HepG2 (cell line): ENCODE measurements at regions not wholly inside any gene's neighbourhood (a gene's known extent, or its start where the extent isn't known, plus 50 kb on each side); places are given as distances from the start of the nearest gene placed in this dataset.

Experiments used
- ATAC-seq: fragments of 200-7000 bp; cut with Tn5 transposase; 3 replicates; pipeline ENCODE4 v1.9.1; 2020; ENCODE audit warnings: mild to moderate bottlenecking, moderate library complexity
- BruUV-seq: library from RNA; stranded (reverse); fragments of 400-500 nt; replicated peaks from 2 replicates; lab custom pipeline; 2021; lab: Mats Ljungman, UMichigan
- CTCF ChIA-PET: fragments of 300-600 bp; formaldehyde crosslinking; extraction: SDS; loops from one replicate; lab custom pipeline; 2021; ENCODE audit warnings: low total read pairs, inconsistent platforms, low intra/inter-chr PET ratio; lab: Yijun Ruan, JAX
- POLR2A ChIA-PET: fragments of 350-600 bp; sonication (Branson Sonifier 250); formaldehyde crosslinking; loops from one replicate; lab custom pipeline; 2020; ENCODE audit warnings: antibody characterized with exemption, inconsistent platforms; lab: Yijun Ruan, JAX
- DNase-seq: peaks from one replicate; pipeline ENCODE4 v3.0.0-alpha.2; 2015; ENCODE audit warnings: low spot score
- FAIRE-seq: peaks from 3 replicates; lab custom pipeline; 2011; peaks lifted over from hg19 to GRCh38; lab: Jason Lieb, UNC
- H2AFZ ChIP-seq: one replicate; pipeline ENCODE4 v1.6.1; 2011; ENCODE audit warnings: low read length, inconsistent platforms
- H3K27ac ChIP-seq: fragments of 300-600 bp; 3 replicates; pipeline ENCODE4 v1.8.0; 2011; ENCODE audit warnings: mixed run types, mild to moderate bottlenecking, mixed read lengths, low read length, inconsistent platforms; ENCODE audit not compliant: insufficient read depth; ENCODE audit errors: extremely low read length
- H3K27me3 ChIP-seq, 2 experiments: fragments of 200-600 bp in 1 of 2; 2 replicates in 1 of 2; 3 replicates in 1 of 2; pipeline versions ENCODE4 v1.6.0 to v1.8.0; 2011; ENCODE audit warnings: low read length in 2 of 2, mild to moderate bottlenecking in 2 of 2, moderate library complexity in 2 of 2, inconsistent platforms in 1 of 2; ENCODE audit not compliant: insufficient read depth in 2 of 2, control insufficient read depth in 1 of 2
- H3K36me3 ChIP-seq, 2 experiments: fragments of 200-600 bp in 1 of 2; replicated peaks in 1 of 2; 2 replicates in 1 of 2; 3 replicates in 1 of 2; pipeline versions ENCODE4 v1.5.1 to v1.8.0; 2011; ENCODE audit warnings: low read length in 2 of 2, inconsistent platforms in 1 of 2; ENCODE audit not compliant: insufficient read depth in 2 of 2, control insufficient read depth in 1 of 2
- H3K4me1 ChIP-seq: 2 replicates; pipeline ENCODE4 v1.5.1; 2012; ENCODE audit warnings: low read length, inconsistent platforms; ENCODE audit not compliant: insufficient read depth
- H3K4me2 ChIP-seq: 2 replicates; pipeline ENCODE4 v1.6.0; 2011; ENCODE audit warnings: low read depth, low read length, inconsistent platforms
- H3K4me3 ChIP-seq, 3 experiments: fragments of 200-600 bp in 1 of 3; sonication (generic), shearing (Covaris generic) in 1 of 3; replicated peaks in 1 of 3; 2 replicates each; pipeline ENCODE4 v1.5.1; 2011 to 2016; ENCODE audit warnings: low read length in 3 of 3, inconsistent platforms in 2 of 3, low read depth in 2 of 3, mild to moderate bottlenecking in 2 of 3, control low read depth in 1 of 3, mixed read lengths in 1 of 3; ENCODE audit not compliant: insufficient read depth in 1 of 3
- H3K79me2 ChIP-seq: one replicate; pipeline ENCODE4 v1.6.1; 2011; ENCODE audit warnings: low read length, inconsistent platforms; ENCODE audit not compliant: insufficient read depth
- H3K9ac ChIP-seq: 2 replicates; pipeline ENCODE4 v1.6.0; 2011; ENCODE audit warnings: mild to moderate bottlenecking, low read depth, low read length, inconsistent platforms; ENCODE audit not compliant: insufficient read depth
- H3K9me3 ChIP-seq: 2 replicates; pipeline ENCODE4 v1.5.1; 2012; ENCODE audit warnings: mild to moderate bottlenecking, low read length
- H4K20me1 ChIP-seq: 2 replicates; pipeline ENCODE4 v1.6.0; 2011; ENCODE audit warnings: inconsistent platforms, mild to moderate bottlenecking, low read length, moderate library complexity; ENCODE audit not compliant: insufficient read depth
- BCLAF1 ChIP-seq: fragments of 450-650 bp; IDR thresholded peaks from 2 replicates; pipeline ENCODE4 v1.6.1; 2017; ENCODE audit warnings: mild to moderate bottlenecking
- HOXA3 ChIP-seq: sonication (generic); formaldehyde crosslinking; IDR thresholded peaks from 2 replicates; pipeline ENCODE4 v1.5.0; 2020; ENCODE audit warnings: missing genetic modification reagents
- MIXL1 ChIP-seq: IDR thresholded peaks from 2 replicates; pipeline ENCODE4 v1.6.1; 2016
- NR2F6 ChIP-seq, 2 experiments: IDR thresholded peaks; 2 replicates each; pipeline ENCODE4 v1.6.1; 2016; ENCODE audit warnings: antibody characterized with exemption in 1 of 2, mild to moderate bottlenecking in 1 of 2
- PLRG1 ChIP-seq: fragments of 450-650 bp; conservative IDR thresholded peaks from 2 replicates; pipeline ENCODE4 v1.6.1; 2016
- RARA ChIP-seq: IDR thresholded peaks from 2 replicates; pipeline ENCODE4 v1.6.1; 2016; ENCODE audit warnings: missing genetic modification reagents, missing compliant biosample characterization
- SCMH1 ChIP-seq: sonication (generic); formaldehyde crosslinking; IDR thresholded peaks from 2 replicates; pipeline ENCODE4 v1.9.0; 2021; ENCODE audit warnings: missing genetic modification reagents, mild to moderate bottlenecking, borderline replicate concordance
- SMAD1 ChIP-seq: sonication (generic); formaldehyde crosslinking; IDR thresholded peaks from 2 replicates; pipeline ENCODE4 v1.4.0; 2020; ENCODE audit warnings: missing genetic modification reagents, low read depth, mild to moderate bottlenecking, borderline replicate concordance
- SNAPC2 ChIP-seq: sonication (generic); formaldehyde crosslinking; IDR thresholded peaks from 2 replicates; pipeline ENCODE4 v1.8.1; 2022; ENCODE audit warnings: mild to moderate bottlenecking, missing genetic modification reagents
- ZGPAT ChIP-seq: IDR thresholded peaks from 2 replicates; pipeline ENCODE4 v1.6.1; 2016; ENCODE audit warnings: mild to moderate bottlenecking
- ZNF12 ChIP-seq: sonication (generic); formaldehyde crosslinking; IDR thresholded peaks from 2 replicates; pipeline ENCODE4 v1.5.0; 2020; ENCODE audit warnings: missing genetic modification reagents
- ZNF24 ChIP-seq: fragments of 450-650 bp; IDR thresholded peaks from 2 replicates; pipeline ENCODE4 v1.6.1; 2017; ENCODE audit warnings: antibody characterized with exemption, mild to moderate bottlenecking
- ZUFSP ChIP-seq: sonication (generic); formaldehyde crosslinking; IDR thresholded peaks from 2 replicates; pipeline ENCODE4 v1.9.0; 2021; ENCODE audit warnings: missing genetic modification reagents, mild to moderate bottlenecking, borderline replicate concordance
- WGBS: methylation state at CpG from one replicate; pipeline ENCODE4 v1.1.6; 2017; ENCODE audit warnings: low lambda C conversion rate; 5-methylcytosine and 5-hydroxymethylcytosine counted together
- in situ Hi-C: cut with HindIII; loops from 2 replicates; pipeline ENCODE4 v1.10.0; 2017; ENCODE audit warnings: low pct_unique_long_range_greater_than_20kb; ENCODE audit not compliant: extremely low pct_ligation_motif_present
- intact Hi-C: fragments of 100-400 bp; cut with micrococcal nuclease; formaldehyde crosslinking; loops from one replicate; pipeline ENCODE4 v1.10.0; 2022; ENCODE audit not compliant: unreplicated experiment
- TF ChIP-seq, protein P1 (sequence below): IDR thresholded peaks from 2 replicates; pipeline ENCODE4 v1.6.1; 2016; ENCODE audit warnings: missing biosample characterization, missing genetic modification reagents, low read depth
- TF ChIP-seq, protein P2 (sequence below): sonication (generic); formaldehyde crosslinking; IDR thresholded peaks from 2 replicates; pipeline ENCODE4 v1.4.0; 2020; ENCODE audit warnings: mild to moderate bottlenecking, low read depth, missing genetic modification reagents

- Histone ChIP-seq H3K9me3 (no peaks in the 10 kb centered on the region), H3K27ac (no peak overlapping the region), H3K79me2 (no peaks in the 10 kb centered on the region), H3K9ac (no peak overlapping the region), H3K4me1 (no peaks in the 10 kb centered on the region), H3K4me3 (no peak overlapping the region), H3K36me3 (no peaks in the 10 kb centered on the region), H2AFZ (no peak overlapping the region), H3K27me3 (no peaks in the 10 kb centered on the region), H4K20me1 (no peaks in the 10 kb centered on the region), H3K4me2 (no peak overlapping the region)
- POLR2A ChIA-PET: no interaction called here
- intact Hi-C loops: no loop called here
- no peak for TF ChIP-seq ZGPAT
- no peak for TF ChIP-seq SMAD1
- TF ChIP-seq, protein P1, sequence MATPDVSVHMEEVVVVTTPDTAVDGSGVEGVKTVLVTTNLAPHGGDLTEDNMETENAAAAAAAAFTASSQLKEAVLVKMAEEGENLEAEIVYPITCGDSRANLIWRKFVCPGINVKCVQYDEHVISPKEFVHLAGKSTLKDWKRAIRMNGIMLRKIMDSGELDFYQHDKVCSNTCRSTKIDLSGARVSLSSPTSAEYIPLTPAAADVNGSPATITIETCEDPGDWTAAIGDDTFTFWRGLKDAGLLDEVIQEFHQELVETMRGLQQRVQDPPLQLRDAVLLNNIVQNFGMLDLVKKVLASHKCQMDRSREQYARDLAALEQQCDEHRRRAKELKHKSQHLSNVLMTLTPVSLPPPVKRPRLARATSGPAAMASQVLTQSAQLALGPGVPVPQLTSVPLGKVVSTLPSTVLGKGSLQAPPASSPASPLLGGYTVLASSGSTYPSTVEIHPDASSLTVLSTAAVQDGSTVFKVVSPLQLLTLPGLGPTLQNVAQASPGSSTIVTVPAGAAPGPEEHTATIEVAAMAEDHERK (CRISPR knock-in tag): no peak
- no peak for TF ChIP-seq HOXA3 (CRISPR knock-in tag)
- TF ChIP-seq BCLAF1: no peak
- TF ChIP-seq NR2F6 (IDR thresholded peaks at IDR 0.05): no peak
- TF ChIP-seq NR2F6 (CRISPR knock-in tag; IDR thresholded peaks at IDR 0.05): no peak
- no peak for TF ChIP-seq MIXL1
- no peak for TF ChIP-seq ZNF24
- TF ChIP-seq PLRG1: no peak
- no peak for TF ChIP-seq RARA (CRISPR knock-in tag)
- TF ChIP-seq SNAPC2 (CRISPR knock-in tag): no peak
- no peak for TF ChIP-seq ZNF12 (CRISPR knock-in tag)
- TF ChIP-seq, protein P2, sequence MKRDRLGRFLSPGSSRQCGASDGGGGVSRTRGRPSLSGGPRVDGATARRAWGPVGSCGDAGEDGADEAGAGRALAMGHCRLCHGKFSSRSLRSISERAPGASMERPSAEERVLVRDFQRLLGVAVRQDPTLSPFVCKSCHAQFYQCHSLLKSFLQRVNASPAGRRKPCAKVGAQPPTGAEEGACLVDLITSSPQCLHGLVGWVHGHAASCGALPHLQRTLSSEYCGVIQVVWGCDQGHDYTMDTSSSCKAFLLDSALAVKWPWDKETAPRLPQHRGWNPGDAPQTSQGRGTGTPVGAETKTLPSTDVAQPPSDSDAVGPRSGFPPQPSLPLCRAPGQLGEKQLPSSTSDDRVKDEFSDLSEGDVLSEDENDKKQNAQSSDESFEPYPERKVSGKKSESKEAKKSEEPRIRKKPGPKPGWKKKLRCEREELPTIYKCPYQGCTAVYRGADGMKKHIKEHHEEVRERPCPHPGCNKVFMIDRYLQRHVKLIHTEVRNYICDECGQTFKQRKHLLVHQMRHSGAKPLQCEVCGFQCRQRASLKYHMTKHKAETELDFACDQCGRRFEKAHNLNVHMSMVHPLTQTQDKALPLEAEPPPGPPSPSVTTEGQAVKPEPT (CRISPR knock-in tag): no peak
- TF ChIP-seq ZUFSP: no peak
- TF ChIP-seq SCMH1 (CRISPR knock-in tag): no peak
- CTCF ChIA-PET: no interaction called here
- no peak for ATAC-seq
- no peak for FAIRE-seq
- WGBS: 20% methylated on average over 9 of the region's 9 CpGs
- in situ Hi-C loops: no loop called here
- BruUV-seq: no TSS peak
- no peak for DNase-seq
Observed at GRCh38 chr4:174110180-174110579, 173.3 kb downstream of the FBXO8 start.
